ENCODE measurements at regions not wholly inside any gene's neighbourhood (a gene's known extent, or its start where the extent isn't known, plus 50 kb on each side); places are given as distances from the start of the nearest gene placed in this dataset.

DNA sequence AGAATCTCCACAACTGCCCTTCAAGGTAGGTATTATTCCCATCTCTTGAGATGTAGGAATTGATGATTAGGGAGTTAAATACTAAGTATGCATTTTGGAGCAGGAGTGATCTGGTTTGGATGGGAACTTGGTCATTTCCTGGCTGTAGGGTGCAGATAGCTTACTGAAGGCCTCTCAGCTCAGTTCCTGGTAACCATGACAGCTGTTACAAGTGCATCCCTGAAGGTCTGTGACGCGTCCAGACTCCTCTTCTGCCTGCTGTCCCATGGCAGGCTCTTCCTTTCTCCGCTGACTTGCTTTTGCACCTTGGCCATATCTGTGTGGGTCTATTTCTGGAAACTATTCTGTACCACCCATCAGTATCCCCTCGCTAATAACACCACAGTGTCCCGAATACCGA is 387.8 kb downstream of the ZNF536 start:
- H3K27ac Mint-ChIP-seq, result no peak overlapping the region
- H3K36me3 Mint-ChIP-seq, result no peaks in the 10 kb centered on the region
- POLR2A ChIA-PET, result no interaction called here
- ATAC-seq, result no peak
- CTCF ChIA-PET, result interaction anchor here (0.9 kb wide), 2 partner anchors 63 to 90 kb away, joined by 3 read pairs; no protein-coding TSS in a partner anchor
- no peak overlapping the region for H3K4me3 Mint-ChIP-seq
- no peaks in the 10 kb centered on the region for H3K4me1 Mint-ChIP-seq
- H3K27me3 Mint-ChIP-seq (ENCODE audit: low read depth), result no peaks in the 10 kb centered on the region
- no peak for DNase-seq (ENCODE audit: low spot score)
- no peak for TF ChIP-seq MYBL2 (CRISPR knock-in tag; IDR thresholded peaks at IDR 0.05)
- no peak for TF ChIP-seq CREM (CRISPR knock-in tag; IDR thresholded peaks at IDR 0.05)
- TF ChIP-seq JUN (CRISPR knock-in tag; IDR thresholded peaks at IDR 0.05), result no peak
- no peak for TF ChIP-seq NR3C1 (CRISPR knock-in tag; conservative IDR thresholded peaks at IDR 0.05; ENCODE audit: low read depth)
- TF ChIP-seq, protein P1, sequence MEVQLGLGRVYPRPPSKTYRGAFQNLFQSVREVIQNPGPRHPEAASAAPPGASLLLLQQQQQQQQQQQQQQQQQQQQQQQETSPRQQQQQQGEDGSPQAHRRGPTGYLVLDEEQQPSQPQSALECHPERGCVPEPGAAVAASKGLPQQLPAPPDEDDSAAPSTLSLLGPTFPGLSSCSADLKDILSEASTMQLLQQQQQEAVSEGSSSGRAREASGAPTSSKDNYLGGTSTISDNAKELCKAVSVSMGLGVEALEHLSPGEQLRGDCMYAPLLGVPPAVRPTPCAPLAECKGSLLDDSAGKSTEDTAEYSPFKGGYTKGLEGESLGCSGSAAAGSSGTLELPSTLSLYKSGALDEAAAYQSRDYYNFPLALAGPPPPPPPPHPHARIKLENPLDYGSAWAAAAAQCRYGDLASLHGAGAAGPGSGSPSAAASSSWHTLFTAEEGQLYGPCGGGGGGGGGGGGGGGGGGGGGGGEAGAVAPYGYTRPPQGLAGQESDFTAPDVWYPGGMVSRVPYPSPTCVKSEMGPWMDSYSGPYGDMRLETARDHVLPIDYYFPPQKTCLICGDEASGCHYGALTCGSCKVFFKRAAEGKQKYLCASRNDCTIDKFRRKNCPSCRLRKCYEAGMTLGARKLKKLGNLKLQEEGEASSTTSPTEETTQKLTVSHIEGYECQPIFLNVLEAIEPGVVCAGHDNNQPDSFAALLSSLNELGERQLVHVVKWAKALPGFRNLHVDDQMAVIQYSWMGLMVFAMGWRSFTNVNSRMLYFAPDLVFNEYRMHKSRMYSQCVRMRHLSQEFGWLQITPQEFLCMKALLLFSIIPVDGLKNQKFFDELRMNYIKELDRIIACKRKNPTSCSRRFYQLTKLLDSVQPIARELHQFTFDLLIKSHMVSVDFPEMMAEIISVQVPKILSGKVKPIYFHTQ (CRISPR knock-in tag; IDR thresholded peaks at IDR 0.05), result no peak
- TF ChIP-seq, protein P2, sequence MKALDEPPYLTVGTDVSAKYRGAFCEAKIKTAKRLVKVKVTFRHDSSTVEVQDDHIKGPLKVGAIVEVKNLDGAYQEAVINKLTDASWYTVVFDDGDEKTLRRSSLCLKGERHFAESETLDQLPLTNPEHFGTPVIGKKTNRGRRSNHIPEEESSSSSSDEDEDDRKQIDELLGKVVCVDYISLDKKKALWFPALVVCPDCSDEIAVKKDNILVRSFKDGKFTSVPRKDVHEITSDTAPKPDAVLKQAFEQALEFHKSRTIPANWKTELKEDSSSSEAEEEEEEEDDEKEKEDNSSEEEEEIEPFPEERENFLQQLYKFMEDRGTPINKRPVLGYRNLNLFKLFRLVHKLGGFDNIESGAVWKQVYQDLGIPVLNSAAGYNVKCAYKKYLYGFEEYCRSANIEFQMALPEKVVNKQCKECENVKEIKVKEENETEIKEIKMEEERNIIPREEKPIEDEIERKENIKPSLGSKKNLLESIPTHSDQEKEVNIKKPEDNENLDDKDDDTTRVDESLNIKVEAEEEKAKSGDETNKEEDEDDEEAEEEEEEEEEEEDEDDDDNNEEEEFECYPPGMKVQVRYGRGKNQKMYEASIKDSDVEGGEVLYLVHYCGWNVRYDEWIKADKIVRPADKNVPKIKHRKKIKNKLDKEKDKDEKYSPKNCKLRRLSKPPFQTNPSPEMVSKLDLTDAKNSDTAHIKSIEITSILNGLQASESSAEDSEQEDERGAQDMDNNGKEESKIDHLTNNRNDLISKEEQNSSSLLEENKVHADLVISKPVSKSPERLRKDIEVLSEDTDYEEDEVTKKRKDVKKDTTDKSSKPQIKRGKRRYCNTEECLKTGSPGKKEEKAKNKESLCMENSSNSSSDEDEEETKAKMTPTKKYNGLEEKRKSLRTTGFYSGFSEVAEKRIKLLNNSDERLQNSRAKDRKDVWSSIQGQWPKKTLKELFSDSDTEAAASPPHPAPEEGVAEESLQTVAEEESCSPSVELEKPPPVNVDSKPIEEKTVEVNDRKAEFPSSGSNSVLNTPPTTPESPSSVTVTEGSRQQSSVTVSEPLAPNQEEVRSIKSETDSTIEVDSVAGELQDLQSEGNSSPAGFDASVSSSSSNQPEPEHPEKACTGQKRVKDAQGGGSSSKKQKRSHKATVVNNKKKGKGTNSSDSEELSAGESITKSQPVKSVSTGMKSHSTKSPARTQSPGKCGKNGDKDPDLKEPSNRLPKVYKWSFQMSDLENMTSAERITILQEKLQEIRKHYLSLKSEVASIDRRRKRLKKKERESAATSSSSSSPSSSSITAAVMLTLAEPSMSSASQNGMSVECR (CRISPR knock-in tag; IDR thresholded peaks at IDR 0.05; ENCODE audit: borderline replicate concordance), result no peak
- TF ChIP-seq, protein P3, sequence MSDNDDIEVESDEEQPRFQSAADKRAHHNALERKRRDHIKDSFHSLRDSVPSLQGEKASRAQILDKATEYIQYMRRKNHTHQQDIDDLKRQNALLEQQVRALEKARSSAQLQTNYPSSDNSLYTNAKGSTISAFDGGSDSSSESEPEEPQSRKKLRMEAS (CRISPR knock-in tag; IDR thresholded peaks at IDR 0.05), result no peak
- TF ChIP-seq TCF7 (CRISPR knock-in tag; IDR thresholded peaks at IDR 0.05; ENCODE audit: low read depth), result no peak
- TF ChIP-seq, protein P4, sequence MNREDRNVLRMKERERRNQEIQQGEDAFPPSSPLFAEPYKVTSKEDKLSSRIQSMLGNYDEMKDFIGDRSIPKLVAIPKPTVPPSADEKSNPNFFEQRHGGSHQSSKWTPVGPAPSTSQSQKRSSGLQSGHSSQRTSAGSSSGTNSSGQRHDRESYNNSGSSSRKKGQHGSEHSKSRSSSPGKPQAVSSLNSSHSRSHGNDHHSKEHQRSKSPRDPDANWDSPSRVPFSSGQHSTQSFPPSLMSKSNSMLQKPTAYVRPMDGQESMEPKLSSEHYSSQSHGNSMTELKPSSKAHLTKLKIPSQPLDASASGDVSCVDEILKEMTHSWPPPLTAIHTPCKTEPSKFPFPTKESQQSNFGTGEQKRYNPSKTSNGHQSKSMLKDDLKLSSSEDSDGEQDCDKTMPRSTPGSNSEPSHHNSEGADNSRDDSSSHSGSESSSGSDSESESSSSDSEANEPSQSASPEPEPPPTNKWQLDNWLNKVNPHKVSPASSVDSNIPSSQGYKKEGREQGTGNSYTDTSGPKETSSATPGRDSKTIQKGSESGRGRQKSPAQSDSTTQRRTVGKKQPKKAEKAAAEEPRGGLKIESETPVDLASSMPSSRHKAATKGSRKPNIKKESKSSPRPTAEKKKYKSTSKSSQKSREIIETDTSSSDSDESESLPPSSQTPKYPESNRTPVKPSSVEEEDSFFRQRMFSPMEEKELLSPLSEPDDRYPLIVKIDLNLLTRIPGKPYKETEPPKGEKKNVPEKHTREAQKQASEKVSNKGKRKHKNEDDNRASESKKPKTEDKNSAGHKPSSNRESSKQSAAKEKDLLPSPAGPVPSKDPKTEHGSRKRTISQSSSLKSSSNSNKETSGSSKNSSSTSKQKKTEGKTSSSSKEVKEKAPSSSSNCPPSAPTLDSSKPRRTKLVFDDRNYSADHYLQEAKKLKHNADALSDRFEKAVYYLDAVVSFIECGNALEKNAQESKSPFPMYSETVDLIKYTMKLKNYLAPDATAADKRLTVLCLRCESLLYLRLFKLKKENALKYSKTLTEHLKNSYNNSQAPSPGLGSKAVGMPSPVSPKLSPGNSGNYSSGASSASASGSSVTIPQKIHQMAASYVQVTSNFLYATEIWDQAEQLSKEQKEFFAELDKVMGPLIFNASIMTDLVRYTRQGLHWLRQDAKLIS (CRISPR knock-in tag; IDR thresholded peaks at IDR 0.05; ENCODE audit: borderline replicate concordance), result no peak
- peaks cover 15% of the 10 kb centered on the region for H3K9me3 Mint-ChIP-seq

DNA sequence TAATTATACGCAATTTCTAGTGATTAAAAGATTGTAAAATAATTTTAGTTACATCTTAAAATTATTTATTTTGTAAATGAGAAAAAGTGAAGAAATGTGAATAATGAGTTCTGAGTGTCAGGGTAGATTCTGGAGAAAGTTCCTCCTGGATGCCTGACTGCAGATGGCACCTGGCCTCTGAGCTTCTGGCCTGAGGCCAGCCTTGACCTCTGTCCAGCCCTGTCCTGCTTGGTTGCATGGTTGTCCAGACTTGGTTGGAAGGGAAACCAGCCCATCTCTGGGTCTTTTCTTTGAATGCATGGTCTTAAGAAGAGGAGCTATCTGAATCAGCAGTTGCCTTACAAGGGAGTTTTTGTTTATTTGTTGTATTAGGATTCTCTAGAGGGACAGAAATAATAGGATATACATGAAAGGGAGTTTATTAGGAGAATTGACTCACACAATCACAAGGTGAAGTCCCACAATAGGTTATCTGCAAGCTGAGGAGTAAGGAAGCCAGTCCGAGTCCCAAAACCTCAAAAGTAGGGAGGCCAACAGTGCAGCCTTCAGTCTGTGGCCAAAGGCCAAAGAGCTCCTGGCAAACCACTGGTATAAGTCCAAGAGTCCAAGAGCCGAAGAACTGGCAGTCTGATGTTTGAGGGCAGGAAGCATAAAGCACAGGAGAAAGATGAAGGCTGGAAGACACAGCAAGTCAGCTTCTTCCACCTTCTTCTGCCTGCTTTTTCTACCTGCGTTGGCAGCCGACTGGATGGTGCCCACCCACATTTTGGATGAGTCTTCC is 385.8 kb downstream of the ZNF536 start:
- no peaks in the 10 kb centered on the region for H3K27me3 Mint-ChIP-seq (ENCODE audit: low read depth)
- ChIA-PET CTCF (interaction anchor here (1.1 kb wide), 1 partner anchor 27 kb away, joined by 3 read pairs; no protein-coding TSS in a partner anchor), POLR2A (no interaction called here)
- TF ChIP-seq, protein P5, sequence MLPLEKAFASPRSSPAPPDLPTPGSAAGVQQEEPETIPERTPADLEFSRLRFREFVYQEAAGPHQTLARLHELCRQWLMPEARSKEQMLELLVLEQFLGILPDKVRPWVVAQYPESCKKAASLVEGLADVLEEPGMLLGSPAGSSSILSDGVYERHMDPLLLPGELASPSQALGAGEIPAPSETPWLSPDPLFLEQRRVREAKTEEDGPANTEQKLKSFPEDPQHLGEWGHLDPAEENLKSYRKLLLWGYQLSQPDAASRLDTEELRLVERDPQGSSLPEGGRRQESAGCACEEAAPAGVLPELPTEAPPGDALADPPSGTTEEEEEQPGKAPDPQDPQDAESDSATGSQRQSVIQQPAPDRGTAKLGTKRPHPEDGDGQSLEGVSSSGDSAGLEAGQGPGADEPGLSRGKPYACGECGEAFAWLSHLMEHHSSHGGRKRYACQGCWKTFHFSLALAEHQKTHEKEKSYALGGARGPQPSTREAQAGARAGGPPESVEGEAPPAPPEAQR (CRISPR knock-in tag; IDR thresholded peaks at IDR 0.05), result no peak
- TF ChIP-seq, protein P6, sequence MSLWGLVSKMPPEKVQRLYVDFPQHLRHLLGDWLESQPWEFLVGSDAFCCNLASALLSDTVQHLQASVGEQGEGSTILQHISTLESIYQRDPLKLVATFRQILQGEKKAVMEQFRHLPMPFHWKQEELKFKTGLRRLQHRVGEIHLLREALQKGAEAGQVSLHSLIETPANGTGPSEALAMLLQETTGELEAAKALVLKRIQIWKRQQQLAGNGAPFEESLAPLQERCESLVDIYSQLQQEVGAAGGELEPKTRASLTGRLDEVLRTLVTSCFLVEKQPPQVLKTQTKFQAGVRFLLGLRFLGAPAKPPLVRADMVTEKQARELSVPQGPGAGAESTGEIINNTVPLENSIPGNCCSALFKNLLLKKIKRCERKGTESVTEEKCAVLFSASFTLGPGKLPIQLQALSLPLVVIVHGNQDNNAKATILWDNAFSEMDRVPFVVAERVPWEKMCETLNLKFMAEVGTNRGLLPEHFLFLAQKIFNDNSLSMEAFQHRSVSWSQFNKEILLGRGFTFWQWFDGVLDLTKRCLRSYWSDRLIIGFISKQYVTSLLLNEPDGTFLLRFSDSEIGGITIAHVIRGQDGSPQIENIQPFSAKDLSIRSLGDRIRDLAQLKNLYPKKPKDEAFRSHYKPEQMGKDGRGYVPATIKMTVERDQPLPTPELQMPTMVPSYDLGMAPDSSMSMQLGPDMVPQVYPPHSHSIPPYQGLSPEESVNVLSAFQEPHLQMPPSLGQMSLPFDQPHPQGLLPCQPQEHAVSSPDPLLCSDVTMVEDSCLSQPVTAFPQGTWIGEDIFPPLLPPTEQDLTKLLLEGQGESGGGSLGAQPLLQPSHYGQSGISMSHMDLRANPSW (CRISPR knock-in tag; conservative IDR thresholded peaks at IDR 0.05; ENCODE audit: low read depth), result no peak
- no peak for TF ChIP-seq MYBL2 (CRISPR knock-in tag; IDR thresholded peaks at IDR 0.05)
- no peak for TF ChIP-seq JAZF1 (CRISPR knock-in tag; IDR thresholded peaks at IDR 0.05)
- TF ChIP-seq CREB1 (CRISPR knock-in tag; IDR thresholded peaks at IDR 0.05), result no peak

More for the DNA sequence above, 385.8 kb downstream of the ZNF536 start:
- DNase-seq (ENCODE audit: low spot score), result no peak
- Mint-ChIP-seq H3K27ac (no peak overlapping the region), H3K4me3 (no peak overlapping the region), H3K4me1 (no peaks in the 10 kb centered on the region), H3K36me3 (no peaks in the 10 kb centered on the region), H3K9me3 (peaks cover 6% of the 10 kb centered on the region)
- ATAC-seq, result no peak
